Keratinocyte (primary cell): ENCODE measurements at regions not wholly inside any gene's neighbourhood (a gene's known extent, or its start where the extent isn't known, plus 50 kb on each side); places are given as distances from the start of the nearest gene placed in this dataset.

ENCODE experiments used
- DNase-seq: peaks from one replicate; pipeline ENCODE4 v3.0.0-alpha.2; 2011; ENCODE audit warnings: low read depth, missing footprints, low spot score
- FAIRE-seq: peaks from 2 replicates; lab custom pipeline; 2011; peaks lifted over from hg19 to GRCh38; lab: Jason Lieb, UNC
- H2AFZ ChIP-seq: 2 replicates; pipeline ENCODE4 v1.6.0; 2012; ENCODE audit warnings: low read length, control low read depth, inconsistent platforms; ENCODE audit not compliant: control insufficient read depth
- H3K27ac ChIP-seq: 2 replicates; pipeline ENCODE4 v1.5.1; 2011; ENCODE audit warnings: low read length; ENCODE audit not compliant: control insufficient read depth, insufficient read depth
- H3K27me3 ChIP-seq: 3 replicates; pipeline ENCODE4 v1.6.0; 2011; ENCODE audit warnings: low read length; ENCODE audit not compliant: control insufficient read depth, insufficient read depth; ENCODE audit errors: extremely low read depth
- H3K36me3 ChIP-seq, 2 experiments: 2 replicates in 1 of 2; 3 replicates in 1 of 2; pipeline ENCODE4 v1.5.1; 2011; ENCODE audit warnings: low read length in 2 of 2, mild to moderate bottlenecking in 1 of 2; ENCODE audit not compliant: control insufficient read depth in 2 of 2, insufficient read depth in 2 of 2; ENCODE audit errors: extremely low read depth in 1 of 2
- H3K4me1 ChIP-seq: 3 replicates; pipeline ENCODE4 v1.5.1; 2011; ENCODE audit warnings: low read length; ENCODE audit not compliant: control insufficient read depth, insufficient read depth; ENCODE audit errors: extremely low read depth
- H3K4me2 ChIP-seq: 3 replicates; pipeline ENCODE4 v1.6.0; 2011; ENCODE audit warnings: low read depth, low read length; ENCODE audit not compliant: control insufficient read depth, insufficient read depth; ENCODE audit errors: extremely low read depth
- H3K4me3 ChIP-seq, 3 experiments: fragments of 200-600 bp in 1 of 3; sonication (generic) in 1 of 3; 2 replicates in 2 of 3; 3 replicates in 1 of 3; pipeline ENCODE4 v1.5.1; 2011 to 2016; ENCODE audit warnings: low read length in 3 of 3, mild to moderate bottlenecking in 3 of 3, control low read depth in 2 of 3, inconsistent platforms in 1 of 3, low read depth in 1 of 3, mixed read lengths in 1 of 3, mixed run types in 1 of 3, moderate library complexity in 1 of 3; ENCODE audit not compliant: control insufficient read depth in 2 of 3, insufficient read depth in 2 of 3; ENCODE audit errors: extremely low read depth in 1 of 3
- H3K79me2 ChIP-seq: 2 replicates; pipeline ENCODE4 v1.6.0; 2012; ENCODE audit warnings: low read length; ENCODE audit not compliant: control insufficient read depth, insufficient read depth
- H3K9ac ChIP-seq: 3 replicates; pipeline ENCODE4 v1.6.0; 2011; ENCODE audit warnings: low read length; ENCODE audit not compliant: control insufficient read depth, insufficient read depth; ENCODE audit errors: extremely low read depth
- H3K9me1 ChIP-seq: 3 replicates; pipeline ENCODE4 v1.6.0; 2011; ENCODE audit warnings: low read length; ENCODE audit not compliant: control insufficient read depth, insufficient read depth; ENCODE audit errors: extremely low read depth
- H3K9me3 ChIP-seq: 2 replicates; pipeline ENCODE4 v1.5.1; 2012; ENCODE audit warnings: low read depth, low read length; ENCODE audit not compliant: control insufficient read depth
- H4K20me1 ChIP-seq: 3 replicates; pipeline ENCODE4 v1.6.0; 2011; ENCODE audit warnings: low read length; ENCODE audit not compliant: control insufficient read depth, insufficient read depth; ENCODE audit errors: extremely low read depth
- EZH2 ChIP-seq: IDR thresholded peaks from one replicate; pipeline ENCODE4 v1.6.1; 2012; ENCODE audit warnings: inconsistent platforms, mild to moderate bottlenecking, low read length, moderate library complexity
- dilution Hi-C: fragments of 300-500 bp; cut with MboI; formaldehyde crosslinking; loops from one replicate; pipeline ENCODE4 v1.7.0; 2020; ENCODE audit warnings: low sequenced_read_pairs; ENCODE audit not compliant: extremely low pct_ligation_motif_present
- TF ChIP-seq, protein P1 (sequence below), 3 experiments: IDR thresholded peaks in 1 of 3; conservative IDR thresholded peaks in 1 of 3; optimal IDR thresholded peaks in 1 of 3; 2 replicates in 2 of 3; 3 replicates in 1 of 3; pipeline versions ENCODE3 to v1.5.1; 2011; ENCODE audit warnings: low read length in 3 of 3, mild to moderate bottlenecking in 3 of 3, moderate library complexity in 2 of 3, control low read depth in 1 of 3, inconsistent platforms in 1 of 3; ENCODE audit not compliant: insufficient read depth in 2 of 3; ENCODE audit errors: extremely low read depth in 1 of 3

DNA sequence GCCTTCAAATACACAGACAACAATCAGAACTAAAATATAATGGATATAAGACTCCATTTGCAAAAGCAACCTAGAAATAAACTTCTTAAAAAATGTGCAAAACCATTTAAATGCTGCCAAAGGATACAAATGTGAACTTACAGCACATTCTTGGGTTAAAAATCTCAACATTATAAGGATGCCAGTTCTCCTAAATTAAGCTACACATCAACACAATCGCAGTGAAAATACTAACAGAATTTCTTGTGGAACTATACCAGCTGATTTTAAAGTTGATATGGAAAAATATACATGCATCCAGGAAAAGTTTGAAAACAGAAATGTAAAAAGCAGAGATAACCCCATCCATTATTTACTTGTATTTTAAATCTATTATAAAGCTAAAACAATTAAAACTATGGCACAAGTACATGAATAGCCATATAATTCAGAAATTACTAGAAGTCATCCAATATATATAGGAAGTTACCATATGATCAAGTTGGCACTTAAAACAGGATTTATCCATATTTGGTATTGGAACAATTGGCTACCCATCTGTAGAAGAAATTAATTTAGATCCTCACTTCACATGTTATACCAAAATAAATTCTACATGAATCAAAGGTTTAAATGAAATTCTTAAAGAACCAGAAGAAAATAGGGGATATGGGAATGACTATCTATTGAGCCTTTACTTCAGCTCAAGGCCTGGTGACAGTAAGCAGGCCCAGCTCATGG is 151.7 kb upstream of the GLI2 start:
- dilution Hi-C loops, result no loop called here
- no peaks in the 10 kb centered on the region for H3K36me3 ChIP-seq
- no peaks in the 10 kb centered on the region for H3K9me1 ChIP-seq
- no peaks in the 10 kb centered on the region for H3K79me2 ChIP-seq
- H2AFZ ChIP-seq, result no peak overlapping the region
- H3K9ac ChIP-seq, result no peak overlapping the region
- no peak overlapping the region for H3K27ac ChIP-seq
- H3K4me1 ChIP-seq, result no peaks in the 10 kb centered on the region
- no peaks in the 10 kb centered on the region for H4K20me1 ChIP-seq
- H3K27me3 ChIP-seq, result peaks cover 14% of the 10 kb centered on the region
- peaks cover 9% of the 10 kb centered on the region for H3K9me3 ChIP-seq
- DNase-seq (no peak), FAIRE-seq (no peak)
- H3K4me3 ChIP-seq, result no peak overlapping the region
- TF ChIP-seq EZH2, result no peak
- TF ChIP-seq, protein P1, sequence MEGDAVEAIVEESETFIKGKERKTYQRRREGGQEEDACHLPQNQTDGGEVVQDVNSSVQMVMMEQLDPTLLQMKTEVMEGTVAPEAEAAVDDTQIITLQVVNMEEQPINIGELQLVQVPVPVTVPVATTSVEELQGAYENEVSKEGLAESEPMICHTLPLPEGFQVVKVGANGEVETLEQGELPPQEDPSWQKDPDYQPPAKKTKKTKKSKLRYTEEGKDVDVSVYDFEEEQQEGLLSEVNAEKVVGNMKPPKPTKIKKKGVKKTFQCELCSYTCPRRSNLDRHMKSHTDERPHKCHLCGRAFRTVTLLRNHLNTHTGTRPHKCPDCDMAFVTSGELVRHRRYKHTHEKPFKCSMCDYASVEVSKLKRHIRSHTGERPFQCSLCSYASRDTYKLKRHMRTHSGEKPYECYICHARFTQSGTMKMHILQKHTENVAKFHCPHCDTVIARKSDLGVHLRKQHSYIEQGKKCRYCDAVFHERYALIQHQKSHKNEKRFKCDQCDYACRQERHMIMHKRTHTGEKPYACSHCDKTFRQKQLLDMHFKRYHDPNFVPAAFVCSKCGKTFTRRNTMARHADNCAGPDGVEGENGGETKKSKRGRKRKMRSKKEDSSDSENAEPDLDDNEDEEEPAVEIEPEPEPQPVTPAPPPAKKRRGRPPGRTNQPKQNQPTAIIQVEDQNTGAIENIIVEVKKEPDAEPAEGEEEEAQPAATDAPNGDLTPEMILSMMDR (optimal IDR thresholded peaks at IDR 0.05 in 1 of 3, IDR thresholded peaks at IDR 0.05 in 1 of 3, conservative IDR thresholded peaks at IDR 0.05 in 1 of 3; ENCODE audit: extremely low read depth in 1 of 3, insufficient read depth in 2 of 3, low read length in 3 of 3), result no peak
- no peak overlapping the region for H3K4me2 ChIP-seq

GRCh38 chr2:120586507-120587278 is 149.0 kb upstream of the GLI2 start:
- Histone ChIP-seq H3K27me3 (peaks cover 6% of the 10 kb centered on the region), H3K27ac (no peak overlapping the region), H2AFZ (no peak overlapping the region), H3K9me3 (peaks cover 9% of the 10 kb centered on the region), H3K9me1 (no peaks in the 10 kb centered on the region), H3K79me2 (no peaks in the 10 kb centered on the region), H4K20me1 (peaks cover 2% of the 10 kb centered on the region), H3K4me3 (no peak overlapping the region), H3K36me3 (no peaks in the 10 kb centered on the region), H3K4me2 (peak overlapping the region; percentile 40), H3K4me1 (peaks cover 16% of the 10 kb centered on the region), H3K9ac (no peak overlapping the region)
- DNase-seq (no peak), FAIRE-seq (no peak)
- TF ChIP-seq, protein P1 (optimal IDR thresholded peaks at IDR 0.05 in 1 of 3, IDR thresholded peaks at IDR 0.05 in 1 of 3, conservative IDR thresholded peaks at IDR 0.05 in 1 of 3; ENCODE audit: extremely low read depth in 1 of 3, insufficient read depth in 2 of 3, low read length in 3 of 3), result no peak
- TF ChIP-seq EZH2, result no peak
- dilution Hi-C loops, result no loop called here
